Choroid plexus epithelial cell (primary cell): ENCODE measurements at regions not wholly inside any gene's neighbourhood (a gene's known extent, or its start where the extent isn't known, plus 50 kb on each side); places are given as distances from the start of the nearest gene placed in this dataset.

Experiments used
- DNase-seq: peaks from one replicate; pipeline ENCODE4 v3.0.0-alpha.2; 2010; ENCODE audit warnings: low read depth
- H3K4me3 ChIP-seq: 2 replicates; pipeline ENCODE4 v1.5.1; 2011; ENCODE audit warnings: low read depth, mild to moderate bottlenecking, control low read depth, low read length, moderate library complexity
- TF ChIP-seq, protein P1 (sequence below): conservative IDR thresholded peaks from 2 replicates; pipeline ENCODE4 v1.5.1; 2011; ENCODE audit warnings: low read depth, mild to moderate bottlenecking, control low read depth, inconsistent platforms, low read length, moderate library complexity

DNA sequence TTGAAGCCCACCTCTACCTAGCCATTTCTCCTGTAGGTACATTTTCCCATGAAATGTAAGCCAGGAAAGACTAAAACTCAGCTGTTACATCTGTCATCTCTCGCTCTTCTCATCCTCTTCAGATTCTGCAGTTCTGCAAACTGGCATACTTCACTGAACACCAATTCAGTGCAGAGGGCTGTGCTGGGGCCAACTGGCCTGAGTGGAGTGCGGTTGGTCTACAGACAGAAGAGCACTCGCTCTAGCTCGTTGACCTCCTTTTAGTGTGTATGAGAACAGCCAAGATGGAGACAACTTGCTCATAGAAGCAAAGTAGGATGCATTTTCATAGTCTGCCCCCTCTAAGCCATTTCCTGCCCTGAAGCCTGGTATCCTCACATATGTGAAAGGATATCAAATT, 862.6 kb downstream of the BCL11A start:
- DNase-seq: no peak
- no peak overlapping the region for H3K4me3 ChIP-seq
- TF ChIP-seq, protein P1, sequence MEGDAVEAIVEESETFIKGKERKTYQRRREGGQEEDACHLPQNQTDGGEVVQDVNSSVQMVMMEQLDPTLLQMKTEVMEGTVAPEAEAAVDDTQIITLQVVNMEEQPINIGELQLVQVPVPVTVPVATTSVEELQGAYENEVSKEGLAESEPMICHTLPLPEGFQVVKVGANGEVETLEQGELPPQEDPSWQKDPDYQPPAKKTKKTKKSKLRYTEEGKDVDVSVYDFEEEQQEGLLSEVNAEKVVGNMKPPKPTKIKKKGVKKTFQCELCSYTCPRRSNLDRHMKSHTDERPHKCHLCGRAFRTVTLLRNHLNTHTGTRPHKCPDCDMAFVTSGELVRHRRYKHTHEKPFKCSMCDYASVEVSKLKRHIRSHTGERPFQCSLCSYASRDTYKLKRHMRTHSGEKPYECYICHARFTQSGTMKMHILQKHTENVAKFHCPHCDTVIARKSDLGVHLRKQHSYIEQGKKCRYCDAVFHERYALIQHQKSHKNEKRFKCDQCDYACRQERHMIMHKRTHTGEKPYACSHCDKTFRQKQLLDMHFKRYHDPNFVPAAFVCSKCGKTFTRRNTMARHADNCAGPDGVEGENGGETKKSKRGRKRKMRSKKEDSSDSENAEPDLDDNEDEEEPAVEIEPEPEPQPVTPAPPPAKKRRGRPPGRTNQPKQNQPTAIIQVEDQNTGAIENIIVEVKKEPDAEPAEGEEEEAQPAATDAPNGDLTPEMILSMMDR: no peak

DNA sequence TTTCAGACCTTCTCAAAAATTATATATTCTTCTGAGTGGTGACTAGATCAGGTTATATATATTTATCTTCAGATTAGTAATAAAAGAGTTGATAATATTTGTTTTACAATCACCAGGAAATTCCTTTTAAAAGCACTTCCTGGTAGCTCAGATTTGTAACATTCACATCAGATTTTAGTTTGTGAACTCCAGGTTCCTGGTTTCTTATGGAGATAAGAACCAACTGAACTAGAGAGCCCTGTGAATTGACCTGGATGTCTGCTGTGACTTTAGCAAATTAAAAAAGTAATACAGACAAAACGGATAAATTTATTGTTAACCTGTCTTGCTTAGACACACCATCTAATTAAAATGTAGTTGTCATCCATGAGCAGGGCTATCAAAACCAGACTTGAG, 868.7 kb downstream of the BCL11A start:
- TF ChIP-seq, protein P1: no peak
- no peak overlapping the region for H3K4me3 ChIP-seq
- DNase-seq: no peak

DNA sequence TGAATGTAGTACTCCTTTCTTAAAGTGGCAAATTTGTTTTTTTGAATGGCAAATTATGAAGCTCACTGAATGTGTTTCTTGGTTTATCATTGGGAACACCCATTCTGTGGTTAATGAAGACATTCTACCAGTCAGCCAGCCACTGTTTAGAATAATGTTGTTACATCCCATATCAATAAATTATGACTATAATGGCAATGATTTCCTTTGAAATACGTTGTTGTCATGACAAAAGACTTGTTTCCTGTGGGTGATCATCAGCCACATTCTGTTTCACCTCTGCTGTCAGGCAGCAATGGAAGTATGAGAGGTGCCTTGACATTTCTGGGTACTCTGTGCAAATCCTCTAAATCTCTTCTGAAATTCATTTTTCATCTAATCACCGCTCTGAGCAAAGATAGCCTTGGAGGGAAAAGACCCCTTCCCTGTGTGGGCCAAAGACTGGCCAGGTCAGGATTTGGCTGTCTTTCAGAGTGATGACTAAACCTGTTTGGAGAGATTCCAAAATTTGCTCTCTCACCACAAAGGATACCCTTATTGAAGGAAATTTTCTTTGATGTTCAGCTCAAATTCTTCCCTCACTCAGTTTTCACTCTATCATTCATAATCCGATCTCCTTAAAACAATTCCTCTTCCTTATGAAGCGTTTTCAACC, 869.2 kb downstream of the BCL11A start:
- TF ChIP-seq, protein P1: no peak
- DNase-seq: no peak
- no peak overlapping the region for H3K4me3 ChIP-seq

DNA sequence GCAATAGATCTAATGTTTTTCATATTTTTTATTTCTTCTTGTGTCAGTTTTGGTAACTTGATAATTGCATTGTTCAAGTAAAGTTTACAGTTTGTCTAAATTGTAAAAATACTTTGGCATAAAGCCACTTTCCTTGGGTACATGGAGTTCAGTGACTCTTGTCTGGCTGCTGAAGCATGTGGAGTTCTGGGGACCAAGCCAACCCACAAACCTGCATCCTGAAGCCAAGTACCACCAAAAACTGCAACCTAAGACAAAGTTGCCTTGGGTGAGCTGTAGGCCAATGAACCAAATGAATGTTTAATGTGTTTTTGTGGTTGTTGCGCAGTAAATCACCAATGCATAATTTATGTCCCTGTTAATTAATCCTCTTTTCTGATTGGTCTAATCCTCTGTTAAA, 872.6 kb downstream of the BCL11A start:
- TF ChIP-seq, protein P1: no peak
- H3K4me3 ChIP-seq: no peak overlapping the region
- DNase-seq: peak; percentile 7

DNA sequence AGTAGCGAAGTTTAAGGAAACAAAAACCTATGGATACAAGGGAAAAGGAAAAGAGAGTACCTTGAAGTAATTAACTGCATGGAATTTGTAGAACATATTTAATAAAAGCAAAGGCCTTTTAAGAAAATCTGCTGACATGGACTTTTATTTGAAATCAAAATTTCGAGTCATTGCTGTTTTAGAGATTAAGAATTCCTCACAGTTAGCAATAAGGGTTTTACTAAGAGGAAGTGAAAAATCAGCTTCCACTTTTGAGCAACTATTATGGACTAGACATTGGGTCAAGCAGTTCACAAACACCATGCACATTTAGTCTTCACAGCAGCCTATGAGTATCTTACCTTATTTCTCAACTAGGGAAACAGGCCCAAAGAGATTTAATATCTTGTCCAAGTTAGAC, 876.3 kb downstream of the BCL11A start:
- TF ChIP-seq, protein P1: no peak
- no peak overlapping the region for H3K4me3 ChIP-seq
- no peak for DNase-seq

DNA sequence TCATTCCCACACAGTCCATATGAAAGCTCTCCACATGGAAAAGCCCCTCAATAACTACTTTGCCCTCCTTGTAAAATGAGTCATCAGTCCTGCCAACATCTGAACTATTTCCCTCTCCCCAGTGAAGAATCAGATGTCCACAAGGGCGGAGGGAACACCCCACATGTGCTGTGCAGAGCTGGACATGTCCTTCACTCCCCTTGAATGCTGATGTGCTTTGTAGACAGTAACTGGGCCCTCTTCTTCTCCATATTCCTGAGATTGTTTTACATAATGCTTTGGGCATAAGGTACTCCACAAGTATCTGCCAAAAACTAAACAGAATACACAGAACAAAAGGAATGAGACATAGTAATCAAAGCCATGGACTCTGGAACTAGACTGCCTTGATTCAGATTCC, 879.4 kb downstream of the BCL11A start:
- TF ChIP-seq, protein P1: no peak
- no peak overlapping the region for H3K4me3 ChIP-seq
- no peak for DNase-seq

DNA sequence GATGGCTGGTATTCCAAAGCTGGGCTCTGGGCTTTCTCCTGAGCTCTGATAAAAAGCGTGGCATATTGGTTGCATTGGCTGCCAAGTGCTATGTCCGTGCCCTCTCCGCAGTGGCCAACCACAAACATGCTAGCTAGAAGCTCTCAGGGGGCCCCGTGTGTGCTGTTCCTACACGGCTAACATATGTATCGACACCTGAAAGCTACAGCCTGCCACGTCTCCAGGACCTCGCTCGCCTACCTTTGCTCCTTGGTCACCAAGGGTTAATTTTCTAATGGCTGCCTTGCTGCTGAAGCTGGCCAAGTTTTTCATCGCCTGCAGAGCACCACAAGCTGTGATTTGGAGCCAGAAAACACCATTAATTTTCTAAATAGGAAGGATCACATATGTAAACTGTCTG, 888.4 kb downstream of the BCL11A start:
- DNase-seq: no peak
- H3K4me3 ChIP-seq: no peak overlapping the region
- TF ChIP-seq, protein P1: no peak
